KG1 (cell line): ENCODE measurements at regions not wholly inside any gene's neighbourhood (a gene's known extent, or its start where the extent isn't known, plus 50 kb on each side); places are given as distances from the start of the nearest gene placed in this dataset.
"Not testable (repeated sequence)": the region's sequence is repeated elsewhere in the genome, so short reads cannot be mapped to it uniquely, and the experiment has no call there.

ENCODE experiments used
- DNase-seq: peaks from one replicate; lab custom pipeline; 2025; lab: John Stamatoyannopoulos, UW

DNA sequence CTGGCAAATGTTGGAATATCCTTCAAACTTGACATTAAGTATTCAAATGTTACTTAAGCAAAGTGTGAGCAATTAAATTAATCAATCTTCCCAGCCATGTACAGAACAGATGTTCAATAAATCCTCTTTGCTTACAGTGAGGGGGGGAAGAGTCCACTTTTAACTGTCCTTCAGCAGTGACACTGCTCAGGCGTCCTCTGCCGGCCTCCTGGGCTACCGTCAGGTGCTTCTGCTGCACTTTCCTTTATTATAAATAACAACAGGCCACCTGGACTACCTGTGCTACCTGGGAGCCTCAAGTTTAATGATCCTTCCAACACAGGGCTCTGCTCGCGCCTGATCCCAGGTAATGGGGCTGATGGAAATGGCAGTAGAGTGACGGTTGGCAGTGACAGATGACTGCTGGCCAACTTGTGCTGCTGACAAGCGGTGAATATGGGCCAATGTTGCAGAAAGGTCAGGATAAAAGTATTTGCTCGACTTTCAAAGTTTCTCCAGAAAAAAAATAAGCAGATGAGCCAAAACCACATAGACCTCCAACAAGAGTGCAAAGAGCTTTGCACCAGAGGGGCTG, 460.0 kb upstream of the ZNF507 start:
- no peak for DNase-seq

DNA sequence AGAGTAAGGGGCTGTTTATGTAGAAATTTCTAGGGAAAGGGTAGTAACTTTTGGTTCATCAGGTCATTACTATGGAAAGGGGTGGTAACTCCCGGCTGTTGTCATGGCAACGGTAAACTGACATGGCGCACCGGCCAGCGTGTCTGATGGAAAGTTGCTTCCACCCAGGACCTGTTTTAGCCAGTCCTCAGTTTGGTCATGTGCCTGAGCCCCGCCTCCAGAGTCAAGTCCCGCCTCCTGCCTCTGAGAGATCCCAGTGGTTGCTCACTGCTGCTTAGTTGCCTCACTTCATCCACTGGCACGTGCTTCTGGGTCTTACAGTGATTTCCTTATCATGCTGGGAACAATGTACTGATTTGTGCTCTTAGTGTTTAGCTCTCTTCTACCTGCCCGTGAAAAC, 455.2 kb upstream of the ZNF507 start:
- no peak for DNase-seq

DNA sequence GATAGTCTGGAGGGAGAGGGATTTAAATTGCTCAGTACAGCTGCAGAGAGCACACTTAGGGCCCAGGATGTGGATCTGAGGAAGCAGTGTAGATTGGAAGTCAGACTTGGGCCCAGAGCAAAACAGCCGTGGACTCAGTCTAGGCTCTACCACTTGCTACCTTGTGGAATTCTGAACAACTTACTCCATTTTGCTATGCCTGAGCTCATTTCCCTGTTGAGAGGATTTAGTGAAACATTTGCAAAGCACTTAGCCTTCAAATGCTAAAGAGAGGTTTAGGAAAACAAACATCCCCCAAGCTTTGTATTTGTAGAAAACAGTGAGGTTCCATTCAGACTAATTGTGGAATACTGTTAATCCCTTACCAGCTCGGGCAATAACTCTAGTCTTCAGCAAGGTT, 453.4 kb upstream of the ZNF507 start:
- no peak for DNase-seq

DNA sequence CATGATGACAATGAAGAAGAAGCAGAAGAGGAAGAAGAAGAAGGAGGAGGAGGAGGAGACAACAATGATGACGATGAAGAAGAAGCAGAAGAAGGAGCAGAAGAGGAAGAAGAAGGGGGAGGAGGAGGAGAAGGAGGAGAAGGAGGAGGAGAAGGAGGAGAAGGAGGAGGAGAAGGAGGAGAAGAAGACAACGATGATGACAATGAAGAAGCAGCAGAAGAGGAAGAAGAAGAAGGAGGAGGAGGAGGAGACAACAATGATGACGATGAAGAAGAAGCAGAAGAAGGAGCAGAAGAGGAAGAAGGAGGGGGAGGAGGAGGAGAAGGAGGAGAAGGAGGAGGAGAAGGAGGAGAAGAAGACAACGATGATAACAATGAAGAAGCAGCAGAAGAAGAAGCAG, 451.9 kb upstream of the ZNF507 start:
- not testable (repeated sequence) for DNase-seq

DNA sequence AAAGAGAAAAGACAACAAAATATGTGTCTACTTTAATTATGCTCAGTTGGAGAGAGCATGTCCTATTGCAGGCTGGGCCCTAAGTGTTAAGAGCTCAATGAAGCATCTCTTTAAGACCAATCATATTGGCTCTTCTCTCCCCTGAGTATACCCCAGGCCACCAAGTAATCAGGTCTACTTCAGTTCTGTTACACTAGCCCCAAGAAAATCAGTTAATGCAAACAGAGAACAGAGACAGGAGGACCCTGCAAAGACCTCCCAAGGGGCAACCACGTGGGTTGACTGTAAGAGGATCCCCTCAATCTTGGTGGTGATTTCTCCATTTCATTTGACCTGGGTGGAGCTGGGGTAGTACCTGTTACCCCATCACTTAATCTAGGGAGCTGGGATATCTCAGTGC, 451.0 kb upstream of the ZNF507 start:
- no peak for DNase-seq

DNA sequence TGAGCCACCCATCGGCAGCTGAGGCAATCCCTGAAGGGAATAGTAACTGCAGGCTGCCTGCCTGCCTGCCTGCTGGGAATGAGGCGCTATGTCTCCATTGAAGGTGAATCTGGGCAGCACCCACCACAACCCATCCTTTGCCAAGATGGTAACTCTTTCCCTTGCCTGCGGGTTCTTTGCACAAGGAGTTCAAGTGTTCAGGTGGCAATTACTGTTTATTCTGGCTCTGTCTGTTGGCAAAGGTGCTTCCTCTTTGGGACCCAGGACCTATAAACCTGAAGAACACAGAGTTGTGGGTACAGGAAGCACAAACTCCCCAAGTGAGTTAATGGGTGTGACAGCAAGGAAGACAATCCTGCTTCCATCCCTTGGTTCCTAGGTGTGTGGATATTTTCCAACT, 448.1 kb upstream of the ZNF507 start:
- DNase-seq = no peak

DNA sequence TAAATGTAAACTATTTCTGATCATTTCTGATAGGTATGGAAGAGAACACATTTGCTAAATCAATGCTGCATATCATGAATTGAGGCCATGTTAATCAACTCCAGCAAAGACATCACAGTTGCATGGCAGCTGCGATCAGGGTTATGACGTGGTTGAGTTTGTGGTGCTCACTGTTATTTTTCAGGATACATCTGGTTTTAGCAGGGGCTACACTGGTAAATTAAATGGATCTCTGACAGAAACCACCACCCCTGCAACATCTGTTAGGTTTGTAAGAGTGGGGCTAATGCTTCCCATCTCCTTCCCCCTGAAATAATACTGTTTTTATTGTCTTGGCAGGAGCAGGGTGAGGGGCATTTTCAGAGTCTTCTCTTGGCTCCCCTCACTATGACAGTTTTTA, 444.4 kb upstream of the ZNF507 start:
- no peak for DNase-seq

DNA sequence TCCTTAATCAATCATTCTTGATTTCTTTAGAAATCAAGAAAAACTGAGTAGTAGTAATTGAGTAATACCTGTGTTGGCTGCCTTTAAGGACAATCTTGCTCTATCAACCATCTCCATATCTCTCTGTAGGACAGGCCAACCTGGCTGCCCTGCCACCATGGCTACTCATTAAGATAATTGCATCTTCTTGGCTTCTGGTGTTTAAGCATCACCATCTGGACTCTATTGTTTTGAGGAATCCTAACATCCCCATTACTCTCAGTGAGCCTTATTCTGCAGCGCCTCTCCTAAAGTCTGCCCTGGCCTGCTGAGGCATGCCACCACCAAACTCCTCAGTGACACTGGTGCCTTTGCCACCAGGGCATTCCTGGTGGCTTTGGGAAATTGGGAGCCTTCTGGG, 442.6 kb upstream of the ZNF507 start:
- DNase-seq = no peak

DNA sequence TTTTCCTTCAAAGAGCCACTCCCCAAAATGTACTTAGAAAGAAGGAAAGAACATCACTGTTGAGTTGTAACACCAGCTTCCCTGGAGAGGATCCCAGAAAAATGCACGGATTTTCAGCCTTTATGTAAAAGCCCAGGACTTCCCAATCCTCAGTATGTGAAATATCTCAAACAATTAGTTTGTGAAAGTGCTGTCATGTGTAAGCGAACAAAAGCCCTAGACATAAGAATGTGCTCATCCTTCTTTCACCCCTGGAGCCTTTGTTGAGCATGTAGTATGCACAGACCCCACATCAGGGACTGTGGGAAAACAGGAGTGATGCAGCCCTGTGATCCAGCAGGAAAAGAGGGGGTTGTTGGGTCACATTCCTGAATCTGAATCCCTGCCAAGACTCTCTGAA, 441.4 kb upstream of the ZNF507 start:
- no peak for DNase-seq

DNA sequence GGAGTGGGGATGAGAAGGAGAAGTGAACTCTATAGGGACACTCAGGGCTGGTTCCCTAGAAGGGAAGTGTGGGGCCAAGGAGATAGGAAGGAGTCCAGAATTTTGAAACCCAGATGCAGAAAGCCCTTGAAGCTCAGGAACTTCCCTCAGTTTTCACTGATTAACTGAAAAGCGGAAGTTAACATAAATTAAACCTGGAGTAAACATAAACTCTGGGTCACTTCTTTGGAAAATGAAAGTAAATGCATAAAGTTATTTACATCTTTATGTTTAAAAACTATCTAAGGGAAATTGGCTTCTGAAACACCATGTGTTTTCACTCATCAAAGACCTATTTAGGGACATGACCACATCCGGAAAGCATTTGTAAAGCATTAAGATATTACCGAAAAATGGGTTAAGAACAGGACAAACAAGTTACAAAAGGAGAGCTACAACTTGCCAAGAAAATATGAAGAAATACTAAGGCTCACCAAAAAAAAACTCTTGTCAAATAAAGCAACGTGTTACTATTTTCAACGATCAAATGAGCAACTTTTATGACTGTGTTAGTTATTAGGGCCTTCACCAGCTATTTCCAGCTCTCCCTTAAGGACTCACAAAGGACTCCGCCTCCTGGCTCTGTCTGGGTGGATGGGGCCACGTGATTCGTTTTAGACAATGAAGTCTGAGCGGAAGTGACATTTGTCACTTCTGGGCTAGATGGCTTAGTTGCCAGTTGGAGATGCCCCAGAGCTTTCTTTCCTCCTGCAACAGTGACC, 439.1 kb upstream of the ZNF507 start:
- no peak for DNase-seq

DNA sequence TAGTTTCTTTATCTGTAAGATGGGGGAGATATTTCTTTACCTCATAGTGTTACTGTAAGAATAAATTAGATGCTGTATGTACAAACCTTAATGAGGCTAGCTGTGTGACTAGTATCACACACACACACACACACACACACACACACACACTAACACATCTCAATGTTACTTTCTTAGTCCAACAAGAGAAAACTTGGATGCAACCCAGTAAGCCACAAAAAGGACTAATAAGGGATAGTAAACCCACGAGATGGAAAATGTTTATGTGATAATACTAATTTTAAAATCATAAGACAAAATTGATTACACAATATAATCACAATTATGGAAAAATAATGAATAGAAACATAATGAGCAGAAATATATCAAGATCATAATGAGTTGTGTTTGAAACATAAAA, 437.7 kb upstream of the ZNF507 start:
- DNase-seq = no peak

DNA sequence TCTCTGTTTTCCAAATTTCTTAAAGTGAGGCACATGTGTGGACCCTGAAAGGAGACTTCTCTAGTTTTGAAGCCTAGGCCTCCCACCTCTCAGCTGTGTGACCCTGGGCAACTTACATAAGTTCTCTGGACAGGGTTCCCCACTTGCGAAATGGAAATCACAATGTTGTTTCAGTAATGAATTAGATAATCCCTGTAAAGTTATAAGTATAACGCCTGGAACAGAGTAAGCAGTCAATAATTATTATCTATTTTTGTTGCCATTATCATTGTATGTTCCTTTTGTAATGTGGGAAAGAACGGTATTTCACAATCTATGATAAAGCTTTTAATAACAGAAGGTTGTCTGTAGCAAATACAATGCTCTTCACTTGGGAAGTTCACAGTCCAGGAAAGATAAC, 437.3 kb upstream of the ZNF507 start:
- no peak for DNase-seq

DNA sequence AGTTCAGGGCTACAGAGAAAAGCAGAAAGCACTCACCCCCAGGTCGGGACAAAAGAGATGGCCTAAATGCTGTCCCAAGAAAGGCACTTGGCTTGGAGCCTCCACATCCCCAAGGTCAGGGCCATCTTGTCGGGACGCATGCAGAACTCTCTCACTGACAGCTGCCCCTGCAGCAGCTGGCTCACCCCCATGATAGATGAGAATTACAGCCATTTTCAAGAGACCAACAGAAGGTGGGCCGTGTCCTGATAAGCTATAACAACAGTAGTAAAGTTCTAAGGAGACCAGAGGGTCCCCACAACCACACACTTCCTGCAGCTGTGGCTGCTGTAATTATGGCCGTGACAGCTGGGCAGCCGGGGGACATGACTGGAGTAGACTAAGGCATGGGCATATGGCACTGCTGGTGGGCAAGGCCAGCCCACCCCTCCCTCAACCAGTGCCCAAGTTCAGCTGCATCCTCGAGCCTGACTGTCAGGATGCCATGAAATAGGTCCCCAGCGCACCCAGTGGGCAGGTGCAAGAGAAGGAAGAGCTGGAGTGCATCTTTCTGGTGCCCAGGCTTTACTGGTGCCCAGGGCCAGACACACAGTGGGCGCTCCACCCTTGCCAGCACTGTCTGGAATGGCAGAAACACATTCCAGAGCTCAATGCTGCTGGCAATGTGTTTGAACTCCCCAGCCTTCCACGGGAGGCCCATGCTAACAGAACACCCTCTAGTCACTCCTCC, 436.7 kb upstream of the ZNF507 start:
- DNase-seq = no peak

DNA sequence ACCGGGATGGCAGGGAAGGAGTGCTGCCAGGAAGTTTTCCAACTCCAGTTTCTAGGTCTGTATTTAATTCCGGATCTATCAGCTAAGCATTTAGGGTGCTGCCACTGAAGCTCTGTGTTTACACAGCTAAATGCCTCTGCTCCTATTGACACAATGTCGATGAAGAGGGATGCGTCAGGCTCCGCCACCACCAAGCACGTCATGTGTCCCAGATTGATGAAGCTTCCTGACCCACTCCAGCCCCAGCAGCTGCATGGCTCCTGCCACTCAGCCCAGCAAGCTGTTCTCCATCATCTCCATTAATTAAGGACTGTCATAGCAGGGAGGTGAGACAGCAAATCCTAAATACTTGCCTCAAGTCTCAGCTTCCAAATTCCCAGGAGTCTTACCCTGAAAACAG, 435.2 kb upstream of the ZNF507 start:
- DNase-seq = no peak

DNA sequence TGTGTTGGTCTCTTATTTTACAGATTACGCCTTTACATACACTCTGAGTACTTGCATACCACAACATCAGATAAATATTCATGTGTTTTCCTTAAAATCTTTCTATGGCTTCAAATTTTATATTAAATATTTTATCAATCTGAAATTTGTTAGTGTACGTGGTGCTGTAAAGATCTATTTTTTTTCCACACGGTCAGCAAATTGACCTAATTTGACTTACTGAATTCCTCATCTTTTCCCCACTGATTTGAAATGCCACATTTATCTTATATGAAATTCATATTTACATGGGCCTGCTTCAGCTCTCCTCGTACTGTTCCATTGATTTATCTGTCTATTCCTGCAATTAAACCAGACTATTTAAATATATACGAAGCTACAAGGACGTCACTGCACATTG, 433.8 kb upstream of the ZNF507 start:
- DNase-seq = no peak

DNA sequence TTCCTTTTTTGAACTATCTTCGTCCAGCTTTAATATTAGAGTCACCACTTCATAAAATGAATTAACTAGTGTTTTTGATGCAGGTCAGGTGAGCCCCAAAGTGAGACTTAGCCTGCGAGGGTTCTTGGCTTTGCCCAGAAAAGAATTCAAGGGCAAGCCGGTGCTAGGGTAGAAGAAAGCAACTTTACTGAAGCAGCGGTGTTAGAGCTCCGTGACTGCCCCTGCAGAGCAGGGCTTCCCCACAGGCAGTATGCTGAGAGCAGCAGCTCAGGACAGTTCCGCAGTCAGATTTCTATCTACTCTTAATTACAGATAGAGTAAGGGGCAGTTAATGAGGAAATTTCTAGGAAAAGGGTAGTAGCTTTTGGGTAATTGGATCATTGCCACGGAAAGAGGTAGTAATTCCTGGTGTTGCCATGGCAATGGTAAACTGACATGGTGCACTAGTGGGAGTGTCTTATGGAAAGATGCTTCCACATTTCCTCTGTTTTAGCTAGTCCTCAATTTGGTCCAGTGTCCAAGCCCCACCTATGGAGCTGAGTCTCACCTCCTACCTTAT, 432.2 kb upstream of the ZNF507 start:
- no peak for DNase-seq

DNA sequence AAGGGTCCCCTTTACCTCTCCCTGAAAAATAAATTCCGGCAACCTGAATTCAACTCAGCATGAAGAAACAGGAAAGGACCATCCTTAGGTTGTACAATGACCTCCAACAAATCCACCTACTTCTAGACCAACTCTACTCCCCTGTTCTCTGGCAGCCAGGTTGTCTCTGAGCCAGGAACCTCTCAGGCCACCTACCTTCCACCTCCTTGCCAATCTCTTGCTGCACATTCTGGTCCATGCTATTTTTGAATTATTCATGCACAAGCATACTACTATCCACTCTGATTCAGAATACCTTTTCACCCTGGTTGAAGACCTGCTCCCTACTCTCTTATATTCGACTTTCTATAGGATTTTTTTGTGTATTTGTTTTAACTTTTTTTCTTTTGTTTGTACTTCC, 415.0 kb upstream of the ZNF507 start:
- DNase-seq = no peak

DNA sequence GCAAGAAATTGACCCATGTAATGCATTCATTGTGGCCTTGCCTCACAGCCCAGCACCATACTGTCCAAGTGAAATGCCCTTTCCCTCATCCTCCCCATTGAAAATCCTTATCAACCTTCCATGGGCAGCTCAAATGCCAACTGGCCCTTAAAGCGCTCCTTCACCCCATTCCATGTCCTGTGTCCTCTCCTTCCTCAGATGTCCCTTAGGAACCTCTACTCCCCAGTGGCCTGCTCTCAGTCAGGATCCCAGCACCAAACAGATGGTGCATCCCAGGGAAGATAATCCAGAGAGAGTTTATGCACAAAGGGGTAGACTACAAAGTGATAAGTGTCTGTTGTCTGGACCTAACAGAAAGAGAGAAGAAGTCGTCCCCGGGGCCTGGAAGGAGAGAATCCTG, 407.4 kb upstream of the ZNF507 start:
- DNase-seq = no peak

DNA sequence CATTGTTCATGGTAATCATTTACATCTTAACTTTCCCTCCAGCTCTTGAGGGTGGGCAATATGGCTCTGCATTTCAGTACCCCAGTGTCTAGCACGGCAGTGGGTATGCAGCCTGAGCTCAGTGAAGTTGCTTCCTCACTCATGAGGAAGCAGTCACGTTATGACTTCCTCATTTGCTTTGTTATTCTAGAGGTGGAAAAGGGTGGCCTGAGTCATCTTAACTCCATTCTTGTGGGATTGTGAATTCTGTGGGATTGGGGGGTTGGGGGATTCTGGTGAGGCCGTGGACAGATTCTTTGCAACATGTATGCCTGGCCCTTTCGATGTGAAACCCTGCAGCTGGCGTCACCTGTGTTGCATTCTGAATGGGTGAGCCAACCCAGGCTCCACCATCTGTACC, 406.7 kb upstream of the ZNF507 start:
- no peak for DNase-seq

DNA sequence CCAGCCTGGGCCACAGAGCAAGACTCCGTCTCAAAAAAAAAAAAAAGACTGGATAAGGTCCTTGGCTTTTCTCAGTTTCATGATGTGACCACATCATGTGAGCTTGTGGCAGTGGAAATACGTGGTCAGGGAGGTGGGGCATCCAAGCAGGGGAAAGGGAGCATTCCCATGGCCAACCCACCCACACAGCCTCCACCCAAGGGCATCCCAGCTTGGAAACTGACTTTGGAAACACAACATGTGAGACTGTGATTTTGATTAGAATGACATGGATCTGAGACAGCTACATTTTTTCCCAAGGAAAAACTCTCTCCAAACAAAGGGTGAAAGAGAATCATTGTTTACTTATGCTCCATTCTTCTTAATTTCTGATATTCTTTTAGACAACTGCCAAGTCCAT, 405.0 kb upstream of the ZNF507 start:
- DNase-seq = no peak

DNA sequence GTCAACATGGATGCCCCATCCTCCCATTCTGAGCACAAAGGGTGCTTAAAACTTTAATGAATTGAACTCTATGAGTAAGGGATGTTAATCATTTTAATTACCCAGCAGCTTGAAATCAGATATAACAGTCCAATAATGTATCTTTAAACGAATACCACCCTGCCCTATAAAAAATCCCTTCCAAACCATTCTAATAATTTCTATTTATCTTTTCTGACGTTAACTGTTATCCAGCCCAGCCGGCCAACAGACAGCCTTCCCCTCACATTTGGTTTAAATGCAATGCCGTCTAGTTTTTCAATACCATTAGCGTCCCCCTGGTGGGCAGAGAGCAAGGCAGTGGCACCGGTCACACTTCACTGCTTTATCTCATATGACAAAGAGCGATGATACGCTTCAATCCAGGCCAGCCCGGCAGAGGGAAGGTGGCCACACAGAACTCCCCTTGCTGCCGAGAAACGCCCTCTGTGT, 402.2 kb upstream of the ZNF507 start:
- DNase-seq = no peak

DNA sequence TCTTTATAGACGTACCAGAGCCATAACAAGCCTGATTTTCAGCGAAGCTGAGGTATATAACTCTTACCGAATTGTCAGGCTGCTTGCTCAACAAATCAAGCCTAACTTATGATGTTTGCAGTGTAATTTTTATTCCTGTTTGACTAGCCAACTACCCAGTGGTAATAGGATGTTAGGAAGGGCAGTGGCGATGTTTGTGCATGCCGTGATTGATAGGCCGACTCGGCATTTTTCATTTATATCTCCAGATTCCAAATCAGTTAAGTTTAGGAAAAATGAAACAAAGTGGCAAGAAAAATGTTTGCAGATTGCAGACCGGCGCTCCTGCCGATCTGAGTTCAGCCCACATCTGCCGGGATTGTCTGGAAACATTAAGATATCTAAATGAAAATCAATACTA, 401.6 kb upstream of the ZNF507 start:
- DNase-seq = no peak

DNA sequence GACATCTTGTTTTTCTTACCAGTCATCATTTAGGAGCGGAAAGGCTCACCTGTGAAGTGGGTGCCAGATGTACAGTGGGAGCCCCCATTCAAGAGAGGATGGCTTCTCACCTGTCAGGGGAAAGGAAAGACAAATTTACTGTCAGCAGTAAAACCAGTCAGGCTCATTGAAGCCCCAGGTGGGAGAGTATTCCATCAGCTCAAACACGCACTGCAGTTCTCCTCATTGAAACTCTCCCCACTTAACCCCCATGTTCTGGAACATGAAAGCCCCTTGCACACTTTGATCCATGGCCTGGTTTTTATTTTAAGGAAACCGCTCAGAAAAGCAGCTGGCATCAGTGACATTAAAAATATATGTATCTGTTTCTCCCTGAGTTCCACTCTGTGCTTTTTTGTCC, 401.1 kb upstream of the ZNF507 start:
- no peak for DNase-seq
